Liver (tissue), 3 donors: ENCODE measurements at regions not wholly inside any gene's neighbourhood (a gene's known extent, or its start where the extent isn't known, plus 50 kb on each side); places are given as distances from the start of the nearest gene placed in this dataset.
A peak's percentile ranks its signal among the peaks of the same experiment; 100 is the strongest.

Source experiments
- ATF3 ChIP-seq: IDR thresholded peaks from 2 replicates; pipeline ENCODE4 v1.6.1; 2016; ENCODE audit warnings: antibody characterized with exemption
- CTCF ChIP-seq: fragments of 150-350 bp; IDR thresholded peaks from 2 replicates; pipeline ENCODE4 v1.5.1; 2017; ENCODE audit warnings: improper control_type of control experiment, low read depth, low read length; ENCODE audit not compliant: missing input control
- EGR1 ChIP-seq, 2 donors: IDR thresholded peaks; 2 replicates each; pipeline ENCODE4 v1.6.1; 2016 to 2018; ENCODE audit warnings: antibody characterized with exemption in 2 of 2, low read depth in 2 of 2
- GABPA ChIP-seq, 2 donors: IDR thresholded peaks in 1 of 2; conservative IDR thresholded peaks in 1 of 2; 2 replicates each; pipeline ENCODE4 v1.6.1; 2016; ENCODE audit warnings: antibody characterized with exemption in 2 of 2, mild to moderate bottlenecking in 1 of 2, moderate library complexity in 1 of 2
- JUND ChIP-seq, 2 donors: IDR thresholded peaks; 2 replicates each; pipeline ENCODE4 v1.6.1; 2016; ENCODE audit warnings: antibody characterized with exemption in 2 of 2
- NR2F2 ChIP-seq: IDR thresholded peaks from 2 replicates; pipeline ENCODE4 v1.6.1; 2016; ENCODE audit warnings: antibody characterized with exemption
- RAD21 ChIP-seq, 2 donors: IDR thresholded peaks; 2 replicates each; pipeline ENCODE4 v1.6.1; 2016; ENCODE audit warnings: antibody characterized with exemption in 2 of 2, mild to moderate bottlenecking in 2 of 2
- RXRA ChIP-seq, 2 donors: IDR thresholded peaks; 2 replicates each; pipeline ENCODE4 v1.6.1; 2017 to 2018; ENCODE audit warnings: antibody characterized with exemption in 2 of 2, mild to moderate bottlenecking in 1 of 2
- donor health status: healthy.
- donor health status: healthy.

GRCh38 chr4:53651156-53651735 is 60.0 kb upstream of the LNX1 start:
- TF ChIP-seq CTCF (no peak), JUND (IDR thresholded peaks at IDR 0.05) (no peak), EGR1 (IDR thresholded peaks at IDR 0.05; ENCODE audit: low read depth in 2 of 2) (no peak), RAD21 (IDR thresholded peaks at IDR 0.05) (no peak), NR2F2 (peak; percentile 17), GABPA (IDR thresholded peaks at IDR 0.05 in 1 of 2, conservative IDR thresholded peaks at IDR 0.05 in 1 of 2) (no peak), ATF3 (no peak), RXRA (IDR thresholded peaks at IDR 0.05) (no peak)
